GM21528 (cell line): ENCODE measurements at regions not wholly inside any gene's neighbourhood (a gene's known extent, or its start where the extent isn't known, plus 50 kb on each side); places are given as distances from the start of the nearest gene placed in this dataset.

Source experiments
- ATAC-seq: cut with Tn5 transposase; IDR thresholded peaks from one replicate; pipeline ENCODE4 v1.9.1; 2021; ENCODE audit warnings: mild to moderate bottlenecking, moderate library complexity; ENCODE audit not compliant: unreplicated experiment, low FRiP score

DNA sequence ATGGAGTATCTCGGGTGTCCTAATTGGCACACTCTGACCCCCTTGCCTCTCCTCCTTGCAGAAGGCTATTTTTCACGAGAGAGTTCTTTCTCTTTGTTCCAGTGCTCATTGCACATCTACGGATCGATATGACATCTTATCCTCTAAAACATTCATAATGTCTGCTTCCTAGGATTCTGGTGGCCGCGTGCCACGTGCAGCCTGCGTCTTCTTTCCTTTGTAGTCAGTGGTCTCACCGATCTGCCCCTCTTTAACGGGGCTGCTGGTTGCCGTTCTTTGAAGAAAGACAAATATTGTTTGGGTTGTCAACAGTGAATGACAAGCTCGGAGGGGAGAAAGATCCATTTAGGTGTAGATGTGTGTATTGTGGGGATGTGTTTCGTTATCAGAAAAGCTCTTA lies 252.4 kb upstream of the WWC1 start:
- no peak for ATAC-seq

DNA sequence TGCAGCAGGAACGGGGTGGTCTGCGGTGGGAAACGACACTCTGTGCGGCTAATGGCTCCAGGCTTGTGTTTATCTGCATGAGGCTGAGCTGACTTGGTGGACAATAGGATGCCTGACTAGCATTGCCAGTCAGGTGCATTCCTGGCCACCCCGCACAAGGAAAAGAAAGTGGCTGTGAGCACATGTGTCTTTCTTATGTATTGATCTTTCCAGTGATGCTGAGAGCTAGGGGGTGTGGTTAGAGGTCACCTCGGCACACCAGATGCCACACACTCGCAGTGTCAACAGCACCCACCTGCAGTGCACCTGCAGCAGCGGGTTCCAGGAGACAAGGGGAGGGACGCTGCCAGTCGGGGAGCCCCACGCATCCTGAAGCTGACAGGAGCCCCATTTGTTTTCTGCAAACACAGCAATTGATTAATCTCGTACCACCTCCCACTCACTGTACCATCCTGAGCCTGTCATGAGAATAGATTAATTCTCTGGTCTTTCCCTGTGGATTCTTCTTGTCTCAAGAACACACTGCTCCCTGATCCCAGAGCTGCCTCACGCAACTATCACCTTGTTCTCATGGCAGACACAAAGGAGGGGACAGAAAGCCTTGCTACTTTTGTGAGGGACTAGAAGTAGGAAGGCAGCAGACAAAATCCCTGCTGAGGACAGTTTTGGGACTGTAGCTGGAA lies 251.7 kb upstream of the WWC1 start:
- no peak for ATAC-seq

DNA sequence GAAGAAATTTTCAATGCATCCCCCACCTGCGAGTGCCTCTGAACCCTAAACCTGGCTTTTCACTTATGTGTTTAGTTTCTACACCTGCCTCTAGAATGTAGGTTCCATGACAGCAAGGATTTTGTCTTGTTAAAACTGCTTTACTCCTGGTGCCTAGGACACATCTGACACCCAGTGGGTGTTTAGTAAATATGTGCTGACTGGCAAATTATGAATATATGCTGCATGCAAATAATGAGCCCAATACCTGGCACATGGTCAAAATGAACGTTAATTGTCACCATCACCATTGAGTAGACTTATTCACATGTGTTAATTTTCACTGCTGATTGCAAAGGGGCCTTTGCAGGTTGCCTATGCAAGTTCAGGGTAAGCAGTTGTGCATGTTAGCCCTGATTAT lies 249.9 kb upstream of the WWC1 start:
- no peak for ATAC-seq

DNA sequence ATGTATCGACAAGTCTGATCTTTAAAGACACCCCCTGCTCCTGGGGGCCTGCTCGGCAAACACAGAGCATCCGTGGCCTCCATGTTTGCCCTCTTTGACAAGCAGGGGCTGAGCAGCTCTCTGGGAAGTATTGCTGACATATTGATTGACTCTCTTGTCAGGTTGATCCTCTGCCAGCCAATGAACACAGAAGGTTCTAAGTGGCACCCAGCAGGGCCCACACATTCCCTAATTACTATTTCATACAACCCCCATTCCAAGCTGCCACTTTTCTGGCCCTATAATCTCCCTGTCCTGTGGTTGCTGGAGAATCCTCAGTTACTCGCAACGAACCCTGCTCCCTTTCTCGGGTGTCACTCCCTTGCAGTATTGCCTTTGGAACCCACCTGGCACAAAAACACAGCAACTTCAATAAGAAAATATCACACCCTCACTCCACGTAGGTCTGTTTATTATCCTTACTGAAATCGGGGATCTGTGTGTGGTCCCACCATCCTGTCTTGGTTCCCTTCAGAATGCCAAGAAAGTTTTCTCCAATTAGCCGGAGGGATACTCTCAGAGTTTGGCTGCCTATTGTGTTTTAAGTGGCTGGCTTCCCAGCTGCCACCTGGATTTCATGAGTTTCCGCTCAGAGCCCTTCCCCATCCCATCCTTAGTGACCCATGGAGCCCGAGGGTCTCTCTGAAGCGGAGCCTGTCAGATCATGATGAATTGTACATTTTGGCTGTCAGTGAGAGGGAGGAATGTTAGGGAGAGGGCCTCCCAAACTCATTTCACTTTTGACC lies 249.0 kb upstream of the WWC1 start:
- ATAC-seq = no peak

DNA sequence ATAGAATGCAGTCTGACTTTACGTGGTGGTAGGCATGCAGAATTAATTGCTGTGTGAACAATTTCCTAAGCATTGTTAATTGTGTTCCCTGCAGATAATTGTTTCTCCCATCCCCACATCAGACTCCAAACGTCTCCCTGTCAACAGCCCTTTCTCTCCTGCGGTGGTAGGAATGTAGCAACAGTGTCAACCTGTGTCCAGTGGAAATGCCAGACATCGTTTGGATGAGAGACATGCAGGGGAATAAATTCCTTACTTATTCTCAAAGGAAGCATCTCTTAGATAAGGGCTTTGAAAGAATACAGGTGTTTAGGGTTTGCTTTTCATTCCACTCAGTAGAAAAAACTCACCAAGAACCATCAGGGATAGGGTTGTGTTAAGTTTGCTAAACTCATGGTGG lies 245.3 kb upstream of the WWC1 start:
- ATAC-seq = no peak

DNA sequence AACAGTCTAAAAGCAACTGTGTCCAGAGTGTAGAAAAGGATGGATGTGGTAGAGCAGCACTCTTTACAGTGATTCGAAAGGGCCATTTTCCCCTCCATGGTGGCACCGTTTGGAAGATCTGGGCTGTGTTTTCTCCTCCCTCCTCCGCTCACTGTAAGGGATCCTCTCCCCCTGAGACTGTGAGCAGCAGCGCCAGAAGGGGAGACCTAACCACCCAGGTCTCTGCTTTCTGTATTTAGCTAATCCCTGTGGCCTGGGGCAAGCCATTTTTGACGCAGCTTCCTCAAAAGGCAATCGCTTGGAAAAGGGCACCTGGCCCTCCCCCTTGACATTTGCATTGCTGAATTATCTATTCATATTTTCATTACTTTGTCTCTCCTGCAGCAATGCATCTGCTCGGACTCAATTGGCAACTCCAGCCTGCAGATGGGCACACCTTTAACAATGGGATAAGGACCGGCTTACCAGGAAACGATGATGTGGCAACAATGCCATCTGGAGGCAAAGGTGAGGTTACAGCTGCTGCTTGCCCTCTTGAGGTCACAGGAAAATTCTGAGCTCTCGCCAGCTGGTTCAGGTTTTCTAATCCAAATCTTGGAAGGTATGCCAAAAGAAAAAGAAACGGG lies 244.3 kb upstream of the WWC1 start:
- ATAC-seq = no peak

DNA sequence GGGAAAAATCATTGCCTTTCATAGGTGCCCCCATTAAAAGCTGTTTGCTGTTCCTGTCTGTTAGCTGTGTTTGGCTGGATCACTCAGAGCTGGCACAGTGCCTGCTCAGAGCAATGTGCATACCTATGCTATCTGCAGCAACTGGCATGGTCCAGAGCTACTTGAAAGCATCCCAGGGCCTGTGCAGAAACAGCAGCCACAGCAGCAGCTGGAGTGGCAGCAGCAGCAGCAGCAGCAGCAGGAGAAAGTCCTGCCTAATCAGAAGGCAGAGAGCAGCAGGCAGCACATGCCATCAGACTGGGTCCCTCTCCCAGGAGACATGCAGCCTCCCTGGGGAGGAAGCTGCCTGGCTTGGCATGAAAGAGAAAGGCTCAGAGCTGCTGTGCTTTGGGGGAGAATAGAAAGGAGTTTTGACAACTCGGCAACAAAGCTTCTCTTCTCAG lies 243.8 kb upstream of the WWC1 start:
- ATAC-seq = no peak

DNA sequence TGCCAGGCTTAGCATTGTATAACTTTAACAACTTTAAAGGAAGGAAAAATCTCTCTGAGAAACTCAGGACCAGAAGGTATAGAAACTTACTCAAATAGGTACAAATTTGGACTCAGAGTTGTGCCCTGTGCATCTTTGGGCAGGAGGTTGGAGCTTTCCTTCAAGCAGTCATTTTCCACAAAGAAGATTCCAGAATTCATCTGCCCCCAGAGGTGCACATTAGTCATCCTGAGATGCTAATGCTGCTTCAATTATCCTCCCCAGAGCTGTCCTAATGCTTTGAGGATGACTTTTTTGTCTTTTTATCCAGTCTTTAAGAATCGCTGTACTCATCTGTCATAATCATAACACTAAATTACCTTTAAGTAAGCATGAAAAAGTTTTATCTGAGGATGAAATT lies 243.0 kb upstream of the WWC1 start:
- ATAC-seq = no peak

DNA sequence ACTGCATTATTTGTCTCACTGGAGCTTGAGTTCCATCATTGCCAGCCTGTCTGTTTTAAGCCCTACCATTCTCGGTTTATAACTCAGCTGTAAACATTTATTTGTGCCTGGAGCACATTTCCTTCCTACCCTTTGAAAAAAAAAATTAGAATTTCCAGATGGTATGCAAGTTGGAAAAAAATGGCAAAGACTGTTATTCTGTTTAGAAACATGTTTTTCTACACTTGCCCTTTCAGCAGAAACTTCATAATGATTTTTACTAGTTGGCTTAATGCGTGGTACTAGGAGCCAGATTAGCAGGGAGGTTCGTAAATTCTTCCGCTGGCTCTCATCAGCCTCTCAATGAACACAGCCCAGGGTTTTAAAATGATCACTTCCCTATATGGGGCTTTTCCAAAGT lies 238.8 kb upstream of the WWC1 start:
- no peak for ATAC-seq

DNA sequence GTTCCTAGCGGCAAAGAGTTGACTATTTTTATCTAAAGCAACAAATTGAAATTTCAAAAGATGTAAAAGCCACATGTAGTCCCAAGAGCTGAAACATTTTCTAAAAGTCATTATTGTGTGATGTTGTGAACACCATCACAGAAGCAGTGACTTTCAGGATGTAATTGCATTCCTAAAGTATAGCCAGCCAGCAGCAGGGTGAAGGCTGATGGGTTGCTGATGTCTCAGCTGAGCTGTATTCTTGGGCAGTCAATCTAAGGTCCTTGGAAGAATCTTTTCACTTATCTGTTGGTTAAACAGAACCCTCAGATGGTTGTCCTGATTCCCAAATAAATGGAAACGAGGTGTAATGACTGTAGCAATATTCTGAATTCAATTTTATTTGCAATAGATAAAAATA lies 237.4 kb upstream of the WWC1 start:
- ATAC-seq = no peak

DNA sequence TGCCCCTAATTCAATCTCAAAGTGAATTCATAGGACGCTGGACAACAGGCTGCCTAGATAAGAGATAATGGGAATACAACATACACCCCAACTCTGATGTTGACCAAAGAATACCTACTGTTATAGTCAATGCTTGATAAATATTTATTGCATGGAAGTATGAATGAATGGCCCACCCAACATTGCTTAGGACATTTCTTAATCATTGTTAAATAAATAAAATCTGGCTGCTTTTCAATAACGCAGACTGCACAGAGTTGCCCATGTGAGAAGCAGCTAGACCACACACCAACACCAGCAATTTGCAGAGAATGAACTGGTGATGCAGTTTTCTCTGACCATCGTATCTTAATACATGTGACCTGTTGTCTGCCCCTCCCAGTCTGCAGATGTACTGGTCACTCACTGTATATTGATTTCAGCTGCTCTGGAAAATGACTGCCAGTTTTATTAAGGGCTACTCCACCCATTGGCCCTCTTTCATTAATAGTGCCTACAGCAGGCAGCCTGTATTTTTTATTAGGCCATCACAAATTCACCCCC lies 236.2 kb upstream of the WWC1 start:
- no peak for ATAC-seq

DNA sequence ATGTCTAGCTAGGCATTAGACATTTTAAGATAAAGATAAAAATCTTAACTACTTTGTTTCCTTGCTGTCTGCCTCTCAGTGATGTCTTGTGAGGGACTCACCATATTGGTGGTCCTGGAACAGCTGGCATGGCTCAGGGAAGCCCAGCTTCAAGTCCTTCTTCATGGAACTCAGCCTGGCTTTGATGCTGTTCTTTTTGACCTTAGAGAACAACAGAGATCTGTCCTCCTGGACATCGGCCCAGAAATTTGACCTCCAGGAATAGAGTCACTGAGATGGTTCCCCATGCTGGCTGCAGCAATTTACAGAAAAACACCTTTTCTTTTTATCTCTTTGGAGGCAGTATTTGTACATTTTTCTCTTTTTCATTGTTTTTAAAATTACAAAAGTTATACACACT lies 235.5 kb upstream of the WWC1 start:
- ATAC-seq = no peak

DNA sequence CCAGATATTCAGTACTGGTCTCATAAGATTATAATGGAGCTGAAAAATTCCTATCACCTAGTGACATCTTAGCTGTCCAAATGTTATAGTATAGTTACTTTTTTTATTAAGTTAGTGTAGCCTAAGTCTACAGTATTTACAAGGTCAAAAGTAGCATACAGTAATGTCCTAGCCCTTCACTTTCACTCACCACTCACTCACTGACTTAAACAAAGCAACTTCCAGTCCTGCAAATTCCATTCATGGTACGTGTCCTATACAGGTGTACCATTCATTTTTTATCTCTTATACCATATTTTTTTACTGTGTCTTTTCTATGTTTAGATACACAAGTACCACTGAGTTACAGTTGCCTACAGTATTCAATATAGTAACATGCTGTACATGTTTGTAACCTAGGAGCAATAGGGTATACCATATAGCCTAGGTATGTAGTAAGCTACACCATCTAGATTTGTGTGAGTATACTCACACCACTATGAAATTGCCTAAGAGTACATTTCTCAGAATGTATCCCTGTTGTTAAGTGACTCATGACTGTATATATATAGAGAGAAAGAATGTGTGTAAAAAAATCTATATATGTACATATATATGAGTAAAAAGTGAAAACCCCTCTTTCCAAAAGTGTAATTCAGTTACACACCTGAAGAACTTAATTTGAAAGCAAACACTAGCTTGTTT lies 234.8 kb upstream of the WWC1 start:
- ATAC-seq = no peak

DNA sequence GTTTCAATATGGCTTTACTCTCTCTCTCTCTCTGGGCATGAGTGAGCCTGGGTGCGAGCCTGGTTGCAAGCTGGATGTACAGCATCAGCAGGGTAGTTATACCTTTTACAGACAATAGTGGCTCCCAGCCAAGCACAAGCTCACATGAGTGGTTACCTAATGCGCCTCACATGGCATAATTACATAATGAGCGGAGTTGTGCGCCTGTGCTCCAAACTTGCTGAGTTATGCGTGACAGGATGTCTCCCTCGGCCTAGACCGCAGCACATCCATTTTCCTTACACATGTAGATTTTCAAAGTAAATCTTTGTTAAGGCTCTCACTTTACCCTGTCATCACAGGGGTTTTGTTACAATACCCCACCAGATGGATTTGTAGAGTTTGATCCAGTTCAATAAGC lies 233.5 kb upstream of the WWC1 start:
- no peak for ATAC-seq

DNA sequence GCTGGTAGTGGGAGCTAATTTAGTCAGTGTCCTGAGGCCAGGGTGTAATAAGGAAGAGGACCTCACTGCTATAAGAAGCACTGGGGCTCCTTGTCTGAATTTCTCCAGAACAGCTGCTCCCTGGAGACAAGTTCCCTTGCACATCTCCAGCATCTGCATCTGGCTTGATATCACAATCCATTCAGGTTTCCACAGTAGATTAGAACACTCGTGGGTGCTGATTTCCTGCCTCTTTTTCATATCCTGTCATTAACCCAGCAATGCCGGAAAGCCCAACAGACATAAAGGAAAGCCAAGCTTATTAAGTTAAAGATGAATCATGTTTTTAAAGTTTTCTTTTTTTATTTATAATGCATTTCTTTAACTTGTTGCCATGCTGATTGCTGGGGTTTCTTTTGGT lies 232.3 kb upstream of the WWC1 start:
- ATAC-seq = no peak

DNA sequence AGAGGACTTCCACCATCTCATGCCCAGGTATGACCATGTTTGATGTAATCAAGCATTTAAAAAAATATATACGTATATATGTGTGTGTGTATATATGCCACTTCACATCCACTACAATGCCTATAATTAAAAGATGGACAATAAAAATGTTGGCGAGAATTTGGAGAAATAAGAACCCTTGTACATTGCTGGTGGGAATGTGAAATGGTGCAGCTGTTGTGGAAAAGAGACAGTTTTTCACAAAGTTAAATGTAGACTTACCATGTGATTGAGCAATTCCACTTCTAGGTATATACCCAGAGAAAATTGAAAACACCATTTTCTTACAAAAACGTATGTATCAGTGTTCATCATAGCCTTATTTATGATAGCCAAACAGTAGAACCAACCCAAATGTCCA lies 229.2 kb upstream of the WWC1 start:
- no peak for ATAC-seq

DNA sequence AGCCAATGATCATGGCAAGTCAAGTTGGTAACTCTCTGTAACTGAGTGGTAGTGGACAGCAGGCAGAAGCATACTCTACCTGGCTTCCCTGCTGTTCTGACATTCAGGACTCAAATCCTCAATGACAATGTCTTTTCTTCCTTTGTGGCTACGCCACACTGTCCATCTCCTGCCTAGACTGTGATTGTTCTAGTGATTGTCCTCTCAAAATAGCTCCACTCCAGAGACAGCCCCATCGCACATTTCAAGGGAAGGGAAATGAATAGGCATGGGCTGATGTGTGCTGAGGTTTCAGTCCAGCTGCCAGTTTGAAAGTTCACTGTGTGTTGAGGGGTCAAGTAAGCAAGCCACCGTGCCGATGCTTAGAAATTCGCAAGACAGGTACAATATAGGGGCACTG lies 227.0 kb upstream of the WWC1 start:
- ATAC-seq = no peak

DNA sequence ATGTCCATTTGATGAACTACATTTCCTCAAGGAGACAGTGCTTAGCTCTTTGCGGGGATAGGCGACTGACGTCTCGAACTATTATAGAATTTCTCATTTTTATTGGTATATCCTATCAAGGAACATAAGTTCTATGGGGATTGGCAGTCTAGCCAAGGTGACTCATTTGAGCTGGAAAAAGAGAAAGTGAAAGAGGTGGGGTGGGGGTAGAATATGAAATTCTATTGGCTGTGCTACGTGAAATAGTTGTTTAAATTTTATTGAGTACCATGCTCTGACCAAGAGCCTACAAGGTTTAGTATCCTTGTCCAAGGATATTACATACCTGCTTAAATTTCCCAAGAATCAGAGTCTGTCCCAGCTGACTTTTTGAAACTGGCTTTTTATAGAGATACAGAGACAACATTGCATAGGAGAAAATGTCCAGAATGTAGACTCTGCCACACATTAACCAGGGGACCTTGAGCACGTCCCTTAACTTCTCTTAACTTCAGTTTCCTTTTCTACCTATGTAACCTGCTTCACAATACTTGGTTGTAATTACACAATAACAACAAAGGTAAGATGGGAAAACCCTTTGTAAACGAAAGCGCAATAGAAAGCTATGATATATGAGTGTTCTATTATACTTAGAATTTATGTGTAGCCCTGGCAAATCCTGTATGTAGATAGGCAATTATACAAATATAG lies 226.4 kb upstream of the WWC1 start:
- no peak for ATAC-seq

DNA sequence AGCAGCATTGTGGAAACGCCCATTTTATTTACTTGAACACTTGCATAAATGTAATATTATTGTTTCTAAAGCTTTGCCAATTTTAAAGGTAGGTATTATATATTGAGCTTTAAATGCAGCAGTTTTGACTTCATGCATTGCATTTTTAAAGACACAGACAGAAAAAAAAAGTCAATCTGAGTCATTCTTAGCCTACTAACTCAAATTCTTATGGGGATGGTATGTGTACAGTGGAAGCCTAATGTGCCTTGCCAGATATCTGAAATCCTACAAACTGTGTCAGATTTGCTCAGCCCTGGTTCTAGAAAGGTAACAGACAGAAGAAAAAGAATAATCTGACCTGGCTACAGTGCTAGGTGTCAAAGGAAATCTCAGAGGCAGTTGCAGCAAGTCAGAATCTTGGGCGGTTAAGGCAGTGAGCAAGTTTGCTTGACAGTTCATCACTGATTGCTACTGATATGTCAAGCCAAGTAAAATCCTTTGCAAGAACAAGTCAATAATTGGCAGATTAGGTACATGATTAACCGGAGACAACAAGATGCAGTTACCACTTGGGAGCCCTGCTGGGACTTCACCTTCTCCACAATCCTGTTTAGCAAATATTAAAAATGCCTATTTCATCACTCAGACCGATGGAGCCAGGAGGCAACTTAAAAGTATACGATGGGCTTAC lies 224.8 kb upstream of the WWC1 start:
- no peak for ATAC-seq

DNA sequence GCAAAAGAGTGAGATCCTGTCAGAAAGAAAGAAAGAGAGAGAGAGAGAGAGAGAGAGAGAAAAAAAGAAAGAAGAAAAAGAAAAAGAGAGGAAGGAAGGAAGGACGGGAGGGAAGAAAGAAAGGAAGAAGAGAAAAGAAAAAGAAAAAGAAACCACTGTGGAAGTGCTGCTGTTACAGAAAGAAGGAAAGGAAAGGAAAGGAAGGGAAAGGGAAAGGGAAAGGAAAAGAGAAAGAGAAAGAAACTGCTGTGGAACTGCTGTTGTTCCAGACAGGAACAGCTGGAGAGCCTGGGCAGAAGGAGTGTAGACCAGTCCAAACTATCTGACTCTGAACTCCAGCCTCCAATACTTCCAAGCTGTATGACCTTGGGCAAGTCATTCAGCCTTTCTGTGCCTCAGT lies 220.7 kb upstream of the WWC1 start:
- no peak for ATAC-seq
